K562 (cell line): ENCODE measurements at regions not wholly inside any gene's neighbourhood (a gene's known extent, or its start where the extent isn't known, plus 50 kb on each side); places are given as distances from the start of the nearest gene placed in this dataset.

Experiments
- ATAC-seq: fragments of 200-7000 bp; cut with Tn5 transposase; 3 replicates; pipeline ENCODE4 v1.9.1; 2020; ENCODE audit warnings: moderate library complexity
- BruUV-seq: library from RNA; stranded (reverse); fragments of 400-500 nt; replicated peaks from 2 replicates; lab custom pipeline; 2021; lab: Mats Ljungman, UMichigan
- CTCF ChIA-PET: fragments of 300-600 bp; formaldehyde crosslinking; extraction: SDS; loops from one replicate; lab custom pipeline; 2021; ENCODE audit warnings: low intra/inter-chr PET ratio; lab: Yijun Ruan, JAX
- POLR2A ChIA-PET: fragments of 300-600, 350-650 bp; sonication (Branson Sonifier 250); formaldehyde crosslinking; extraction: SDS; loops from one replicate; lab custom pipeline; 2021; ENCODE audit warnings: antibody characterized with exemption, inconsistent platforms; lab: Yijun Ruan, JAX
- DNase-seq, 4 experiments: peaks; one replicate each; pipeline versions ENCODE4 v3.0.0 to v3.0.0-alpha.2; 2011 to 2018; ENCODE audit warnings: low spot score in 3 of 4, mixed read lengths in 3 of 4; ENCODE audit errors: extremely low read depth in 1 of 4
- FAIRE-seq: peaks from 2 replicates; lab custom pipeline; 2011; peaks lifted over from hg19 to GRCh38; lab: Jason Lieb, UNC
- H2AFZ ChIP-seq: 2 replicates; pipeline ENCODE4 v1.6.0; 2011; ENCODE audit warnings: low read depth, low read length, control low read depth, inconsistent platforms
- H3K27ac ChIP-seq: fragments of 200-600 bp; 3 replicates; pipeline ENCODE4 v1.8.0; 2011; ENCODE audit warnings: low read depth, mild to moderate bottlenecking, control low read depth, inconsistent platforms, low read length, moderate library complexity, mixed read lengths; ENCODE audit errors: extremely low read depth
- H3K27me3 ChIP-seq, 2 experiments: fragments of 300-600 bp in 1 of 2; 2 replicates in 1 of 2; 3 replicates in 1 of 2; pipeline versions ENCODE4 v1.6.0 to v1.8.0; 2011; ENCODE audit warnings: inconsistent platforms in 2 of 2, low read length in 2 of 2, mild to moderate bottlenecking in 1 of 2, mixed read lengths in 1 of 2, moderate library complexity in 1 of 2; ENCODE audit not compliant: control insufficient read depth in 2 of 2, insufficient read depth in 2 of 2
- H3K36me3 ChIP-seq: fragments of 300-600 bp; 3 replicates; pipeline ENCODE4 v1.8.0; 2011; ENCODE audit warnings: mild to moderate bottlenecking, low read length, inconsistent platforms; ENCODE audit not compliant: control insufficient read depth, insufficient read depth
- H3K4me1 ChIP-seq, 2 experiments: fragments of 200-600 bp in 1 of 2; replicated peaks in 1 of 2; 2 replicates in 1 of 2; 3 replicates in 1 of 2; pipeline versions ENCODE4 v1.5.1 to v1.8.0; 2011; ENCODE audit warnings: inconsistent platforms in 2 of 2, low read length in 2 of 2, mild to moderate bottlenecking in 1 of 2, mixed read lengths in 1 of 2, moderate library complexity in 1 of 2; ENCODE audit not compliant: control insufficient read depth in 2 of 2, insufficient read depth in 2 of 2
- H3K4me2 ChIP-seq: 2 replicates; pipeline ENCODE4 v1.6.1; 2011; ENCODE audit warnings: low read length, control low read depth, inconsistent platforms, mixed read lengths; ENCODE audit not compliant: insufficient read depth
- H3K4me3 ChIP-seq: fragments of 200-600 bp; sonication (generic), shearing (Covaris generic); 2 replicates; pipeline ENCODE4 v1.5.1; 2016; ENCODE audit warnings: control low read depth, inconsistent platforms
- H3K79me2 ChIP-seq: fragments of 200-600 bp; 3 replicates; pipeline ENCODE4 v1.8.0; 2011; ENCODE audit warnings: low read length, inconsistent platforms; ENCODE audit not compliant: control insufficient read depth, insufficient read depth
- H3K9ac ChIP-seq, 2 experiments: 2 replicates each; pipeline versions ENCODE4 v1.6.0 to v1.6.1; 2011; ENCODE audit warnings: low read depth in 2 of 2, low read length in 2 of 2, control low read depth in 1 of 2, inconsistent platforms in 1 of 2, mild to moderate bottlenecking in 1 of 2, mixed read lengths in 1 of 2; ENCODE audit not compliant: insufficient read depth in 1 of 2
- H3K9me1 ChIP-seq: one replicate; pipeline ENCODE4 v1.6.0; 2011; ENCODE audit warnings: inconsistent platforms, mild to moderate bottlenecking, low read length, moderate library complexity; ENCODE audit not compliant: control insufficient read depth, insufficient read depth
- H3K9me3 ChIP-seq: replicated peaks from 2 replicates; pipeline ENCODE4 v1.5.1; 2011; ENCODE audit warnings: low read depth, low read length, inconsistent platforms; ENCODE audit not compliant: control insufficient read depth, insufficient read depth
- H4K20me1 ChIP-seq: replicated peaks from 2 replicates; pipeline ENCODE4 v1.6.1; 2011; ENCODE audit warnings: low read length, inconsistent platforms, mixed read lengths; ENCODE audit not compliant: control insufficient read depth, insufficient read depth
- ATF3 ChIP-seq, 2 experiments: fragments of 450-650 bp in 1 of 2; sonication (generic) in 1 of 2; formaldehyde crosslinking in 1 of 2; IDR thresholded peaks in 1 of 2; conservative IDR thresholded peaks in 1 of 2; 2 replicates each; pipeline versions ENCODE4 v1.6.1 to v1.8.1; 2016 to 2023; ENCODE audit warnings: mild to moderate bottlenecking in 2 of 2, moderate library complexity in 2 of 2, inconsistent platforms in 1 of 2, missing genetic modification reagents in 1 of 2
- EWSR1 ChIP-seq: fragments of 450-650 bp; IDR thresholded peaks from 2 replicates; pipeline ENCODE4 v1.6.1; 2018; ENCODE audit warnings: borderline replicate concordance, mild to moderate bottlenecking, low read depth, moderate library complexity; ENCODE audit not compliant: partially characterized antibody
- HMGN3 ChIP-seq: IDR thresholded peaks from 2 replicates; pipeline ENCODE4 v1.6.1; 2011; ENCODE audit warnings: borderline replicate concordance, low read depth, mild to moderate bottlenecking, mixed read lengths, low read length; ENCODE audit not compliant: insufficient read length; ENCODE audit errors: extremely low read depth
- MTF1 ChIP-seq: fragments of 250-450 bp; sonication (Bioruptor Pico); IDR thresholded peaks from 2 replicates; pipeline ENCODE4 v1.9.0; 2021; ENCODE audit warnings: moderate library complexity, mild to moderate bottlenecking, inconsistent platforms, borderline replicate concordance
- PHB2 ChIP-seq: fragments of 450-650 bp; IDR thresholded peaks from 2 replicates; pipeline ENCODE4 v1.6.1; 2017; ENCODE audit warnings: low read depth
- PHF8 ChIP-seq: fragments of 200-600 bp; sonication (generic); IDR thresholded peaks from 2 replicates; pipeline ENCODE4 v1.6.1; 2012; ENCODE audit warnings: mixed run types, mild to moderate bottlenecking, inconsistent platforms, low read length, moderate library complexity, borderline replicate concordance
- PHTF2 ChIP-seq: fragments of 250-450 bp; sonication (Bioruptor Pico); IDR thresholded peaks from 2 replicates; pipeline ENCODE4 v1.5.0; 2021; ENCODE audit warnings: mild to moderate bottlenecking
- RBFOX2 ChIP-seq: fragments of 200-400 bp; formaldehyde crosslinking; IDR thresholded peaks from 2 replicates; pipeline ENCODE4 v1.6.1; 2017; ENCODE audit warnings: low read depth, mild to moderate bottlenecking, low read length, moderate library complexity
- ZNF184 ChIP-seq: sonication (generic); formaldehyde crosslinking; IDR thresholded peaks from 2 replicates; pipeline ENCODE4 v1.5.0; 2020; ENCODE audit warnings: missing genetic modification reagents
- ZNF717 ChIP-seq: fragments of 250-450 bp; sonication (Bioruptor Pico); IDR thresholded peaks from 2 replicates; pipeline ENCODE4 v1.5.0; 2021
- ZNF766 ChIP-seq: fragments of 200-800 bp; sonication (Bioruptor generic); conservative IDR thresholded peaks from 2 replicates; pipeline ENCODE4 v1.6.1; 2016; ENCODE audit warnings: missing genetic modification characterization, missing compliant biosample characterization
- WGBS: fragments of 100-300 bp; shearing (Covaris generic); methylation state at CpG from one replicate; pipeline ENCODE4 v1.1.6; 2016; ENCODE audit warnings: low coverage, mixed read lengths; ENCODE audit not compliant: insufficient coverage; ENCODE audit errors: missing lambda C conversion rate; 5-methylcytosine and 5-hydroxymethylcytosine counted together
- in situ Hi-C: fragments of 300-500 bp; cut with MboI; formaldehyde crosslinking; loops from 4 replicates; pipeline ENCODE4 v1.15.0; 2018; ENCODE audit warnings: inconsistent platforms, mixed read lengths
- intact Hi-C: fragments of 100-400 bp; cut with micrococcal nuclease; formaldehyde crosslinking; loops from 2 replicates; pipeline ENCODE4 v1.14.2; 2022
- TF ChIP-seq, protein P1 (sequence below): sonication (generic); formaldehyde crosslinking; IDR thresholded peaks from 2 replicates; pipeline ENCODE4 v1.8.1; 2023; ENCODE audit warnings: mild to moderate bottlenecking, missing genetic modification reagents

- CTCF ChIA-PET = no interaction called here
- intact Hi-C loops = no loop called here
- Histone ChIP-seq H3K4me3 (no peak overlapping the region), H3K9me1 (no peaks in the 10 kb centered on the region), H3K9me3 (no peaks in the 10 kb centered on the region), H3K4me2 (no peak overlapping the region), H3K4me1 (no peaks in the 10 kb centered on the region), H2AFZ (no peak overlapping the region), H3K79me2 (no peaks in the 10 kb centered on the region), H3K27me3 (no peaks in the 10 kb centered on the region; a peak in 1 of 5 replicates), H3K36me3 (no peaks in the 10 kb centered on the region), H3K9ac (no peak overlapping the region), H3K27ac (no peak overlapping the region), H4K20me1 (no peaks in the 10 kb centered on the region)
- in situ Hi-C loops = no loop called here
- FAIRE-seq (no peak), ATAC-seq (no peak), DNase-seq (no peak)
- POLR2A ChIA-PET = no interaction called here
- 0% methylated on average over 4 of the region's 4 CpGs for WGBS
- no TSS peak for BruUV-seq
- TF ChIP-seq PHF8 (no peak), RBFOX2 (no peak), EWSR1 (no peak), PHB2 (no peak), HMGN3 (no peak)
Measured at GRCh38 chr11:20293992-20294391, 69.5 kb upstream of the HTATIP2 start.

- Histone ChIP-seq H3K4me3 (no peak overlapping the region), H3K79me2 (no peaks in the 10 kb centered on the region), H3K36me3 (no peaks in the 10 kb centered on the region), H3K4me1 (no peaks in the 10 kb centered on the region), H3K9me1 (no peaks in the 10 kb centered on the region), H3K27ac (no peak overlapping the region), H3K9ac (no peak overlapping the region), H3K27me3 (no peaks in the 10 kb centered on the region; a peak in 1 of 5 replicates), H3K9me3 (no peaks in the 10 kb centered on the region), H2AFZ (no peak overlapping the region), H4K20me1 (no peaks in the 10 kb centered on the region), H3K4me2 (no peak overlapping the region)
- CTCF ChIA-PET = no interaction called here
- in situ Hi-C loops = no loop called here
- ATAC-seq = no peak
- intact Hi-C loops = no loop called here
- no peak for DNase-seq
- 0% methylated on average over 1 of the region's 1 CpG for WGBS
- BruUV-seq = no TSS peak
- POLR2A ChIA-PET = no interaction called here
- no peak for FAIRE-seq
- TF ChIP-seq, protein P1, sequence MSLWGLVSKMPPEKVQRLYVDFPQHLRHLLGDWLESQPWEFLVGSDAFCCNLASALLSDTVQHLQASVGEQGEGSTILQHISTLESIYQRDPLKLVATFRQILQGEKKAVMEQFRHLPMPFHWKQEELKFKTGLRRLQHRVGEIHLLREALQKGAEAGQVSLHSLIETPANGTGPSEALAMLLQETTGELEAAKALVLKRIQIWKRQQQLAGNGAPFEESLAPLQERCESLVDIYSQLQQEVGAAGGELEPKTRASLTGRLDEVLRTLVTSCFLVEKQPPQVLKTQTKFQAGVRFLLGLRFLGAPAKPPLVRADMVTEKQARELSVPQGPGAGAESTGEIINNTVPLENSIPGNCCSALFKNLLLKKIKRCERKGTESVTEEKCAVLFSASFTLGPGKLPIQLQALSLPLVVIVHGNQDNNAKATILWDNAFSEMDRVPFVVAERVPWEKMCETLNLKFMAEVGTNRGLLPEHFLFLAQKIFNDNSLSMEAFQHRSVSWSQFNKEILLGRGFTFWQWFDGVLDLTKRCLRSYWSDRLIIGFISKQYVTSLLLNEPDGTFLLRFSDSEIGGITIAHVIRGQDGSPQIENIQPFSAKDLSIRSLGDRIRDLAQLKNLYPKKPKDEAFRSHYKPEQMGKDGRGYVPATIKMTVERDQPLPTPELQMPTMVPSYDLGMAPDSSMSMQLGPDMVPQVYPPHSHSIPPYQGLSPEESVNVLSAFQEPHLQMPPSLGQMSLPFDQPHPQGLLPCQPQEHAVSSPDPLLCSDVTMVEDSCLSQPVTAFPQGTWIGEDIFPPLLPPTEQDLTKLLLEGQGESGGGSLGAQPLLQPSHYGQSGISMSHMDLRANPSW (CRISPR knock-in tag) = no peak
- TF ChIP-seq ZNF184 (CRISPR knock-in tag) = no peak
- no peak for TF ChIP-seq MTF1 (CRISPR knock-in tag)
- TF ChIP-seq ATF3 (IDR thresholded peaks at IDR 0.05) = no peak
- no peak for TF ChIP-seq ATF3 (CRISPR knock-in tag; conservative IDR thresholded peaks at IDR 0.05)
- no peak for TF ChIP-seq ZNF766 (CRISPR knock-in tag)
- TF ChIP-seq PHTF2 = no peak
- TF ChIP-seq ZNF717 (CRISPR knock-in tag) = no peak
Measured at GRCh38 chr11:20293531-20293930, 70.0 kb upstream of the HTATIP2 start.
